ENCODE measurements at regions not wholly inside any gene's neighbourhood (a gene's known extent, or its start where the extent isn't known, plus 50 kb on each side); places are given as distances from the start of the nearest gene placed in this dataset.

GRCh38 chr1:29826646-29827045 is 590.3 kb downstream of the PTPRU start:
- H3K27me3 Mint-ChIP-seq, result peaks cover 14% of the 10 kb centered on the region
- DNase-seq (ENCODE audit: low spot score in 2 of 2) (no peak), ATAC-seq (replicated peaks; ENCODE audit: extremely low read depth, poor library complexity, severe bottlenecking) (no peak)
- H3K36me3 Mint-ChIP-seq (ENCODE audit: insufficient read depth), result no peaks in the 10 kb centered on the region
- no peaks in the 10 kb centered on the region for H3K4me1 Mint-ChIP-seq
- no peak overlapping the region for H3K27ac Mint-ChIP-seq (ENCODE audit: low read depth)
- no peaks in the 10 kb centered on the region for H3K9me3 Mint-ChIP-seq
- no peak overlapping the region for H3K4me3 Mint-ChIP-seq

- no peaks in the 10 kb centered on the region for H3K4me1 Mint-ChIP-seq
- DNase-seq (ENCODE audit: low spot score in 2 of 2) (no peak), ATAC-seq (replicated peaks; ENCODE audit: extremely low read depth, poor library complexity, severe bottlenecking) (no peak)
- H3K9me3 Mint-ChIP-seq, result no peaks in the 10 kb centered on the region
- peaks cover 19% of the 10 kb centered on the region for H3K27me3 Mint-ChIP-seq
- H3K36me3 Mint-ChIP-seq (ENCODE audit: insufficient read depth), result no peaks in the 10 kb centered on the region
- no peak overlapping the region for H3K27ac Mint-ChIP-seq (ENCODE audit: low read depth)
- no peak overlapping the region for H3K4me3 Mint-ChIP-seq
Measured at GRCh38 chr1:29825941-29826415, 589.7 kb downstream of the PTPRU start.

DNA sequence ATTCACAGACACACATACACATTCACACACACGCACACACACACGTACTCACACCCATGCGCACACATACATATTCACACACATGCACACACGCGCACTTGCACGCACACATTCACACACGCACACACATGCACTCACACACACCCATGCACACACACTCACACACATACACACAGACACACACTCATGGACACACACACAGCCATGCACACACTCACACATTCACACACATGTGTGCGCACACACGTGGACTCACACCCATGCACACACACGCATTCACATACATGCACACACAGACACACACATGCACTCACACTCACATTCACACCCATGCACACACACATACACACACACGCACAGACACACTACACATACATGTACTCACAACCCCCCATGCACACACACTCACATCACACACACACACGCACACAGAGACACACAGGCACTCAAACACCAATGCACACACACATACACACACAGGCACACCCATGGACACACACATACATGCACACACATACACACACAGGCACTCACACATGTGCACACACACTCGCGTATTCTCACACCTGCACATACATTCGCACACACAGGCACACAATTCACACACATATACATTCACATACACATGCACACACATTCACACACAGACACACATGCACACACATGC is 589.1 kb downstream of the PTPRU start:
- Mint-ChIP-seq H3K4me3 (no peak overlapping the region), H3K36me3 (ENCODE audit: insufficient read depth) (no peaks in the 10 kb centered on the region), H3K27me3 (peaks cover 19% of the 10 kb centered on the region), H3K9me3 (no peaks in the 10 kb centered on the region), H3K4me1 (no peaks in the 10 kb centered on the region), H3K27ac (ENCODE audit: low read depth) (no peak overlapping the region)
- ATAC-seq (replicated peaks; ENCODE audit: extremely low read depth, poor library complexity, severe bottlenecking) (no peak), DNase-seq (ENCODE audit: low spot score in 2 of 2) (no peak)

GRCh38 chr1:29824511-29825273 is 588.4 kb downstream of the PTPRU start:
- Mint-ChIP-seq H3K4me3 (no peak overlapping the region), H3K27ac (ENCODE audit: low read depth) (no peak overlapping the region), H3K9me3 (no peaks in the 10 kb centered on the region), H3K36me3 (ENCODE audit: insufficient read depth) (no peaks in the 10 kb centered on the region), H3K4me1 (no peaks in the 10 kb centered on the region), H3K27me3 (peaks cover 21% of the 10 kb centered on the region)
- ATAC-seq (replicated peaks; ENCODE audit: extremely low read depth, poor library complexity, severe bottlenecking), result no peak
- DNase-seq (ENCODE audit: low spot score in 2 of 2), result no peak

DNA sequence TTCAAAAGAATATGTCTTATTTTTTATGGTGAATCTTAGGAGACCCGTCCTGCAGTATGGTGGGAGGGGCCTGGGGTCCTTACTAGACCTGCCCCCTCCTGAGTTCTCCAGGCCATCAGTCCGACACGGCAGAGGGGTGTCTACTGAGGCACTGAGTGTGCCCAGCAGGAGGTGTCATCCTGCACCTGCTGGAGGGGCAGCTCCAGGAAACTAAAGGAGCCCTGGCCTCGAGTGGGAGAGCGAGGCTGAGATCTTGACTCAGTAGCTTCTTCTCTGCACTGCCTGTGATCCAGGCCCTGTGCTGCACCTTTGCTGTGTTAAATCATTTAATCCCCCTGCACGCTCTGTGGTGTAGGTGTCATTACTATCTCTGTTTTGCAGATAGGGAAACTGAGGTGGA is 587.7 kb downstream of the PTPRU start:
- no peak for ATAC-seq (replicated peaks; ENCODE audit: extremely low read depth, poor library complexity, severe bottlenecking)
- peaks cover 28% of the 10 kb centered on the region for H3K27me3 Mint-ChIP-seq
- H3K36me3 Mint-ChIP-seq (ENCODE audit: insufficient read depth), result no peaks in the 10 kb centered on the region
- H3K4me1 Mint-ChIP-seq, result no peaks in the 10 kb centered on the region
- no peaks in the 10 kb centered on the region for H3K9me3 Mint-ChIP-seq
- DNase-seq (ENCODE audit: low spot score in 2 of 2), result no peak
- H3K4me3 Mint-ChIP-seq, result no peak overlapping the region
- no peak overlapping the region for H3K27ac Mint-ChIP-seq (ENCODE audit: low read depth)

GRCh38 chr1:29823561-29823960 is 587.2 kb downstream of the PTPRU start:
- H3K4me3 Mint-ChIP-seq, result no peak overlapping the region
- H3K4me1 Mint-ChIP-seq, result no peaks in the 10 kb centered on the region
- H3K27ac Mint-ChIP-seq (ENCODE audit: low read depth), result no peak overlapping the region
- no peak for ATAC-seq (replicated peaks; ENCODE audit: extremely low read depth, poor library complexity, severe bottlenecking)
- no peaks in the 10 kb centered on the region for H3K9me3 Mint-ChIP-seq
- H3K36me3 Mint-ChIP-seq (ENCODE audit: insufficient read depth), result no peaks in the 10 kb centered on the region
- no peak for DNase-seq (ENCODE audit: low spot score in 2 of 2)
- peaks cover 31% of the 10 kb centered on the region for H3K27me3 Mint-ChIP-seq

DNA sequence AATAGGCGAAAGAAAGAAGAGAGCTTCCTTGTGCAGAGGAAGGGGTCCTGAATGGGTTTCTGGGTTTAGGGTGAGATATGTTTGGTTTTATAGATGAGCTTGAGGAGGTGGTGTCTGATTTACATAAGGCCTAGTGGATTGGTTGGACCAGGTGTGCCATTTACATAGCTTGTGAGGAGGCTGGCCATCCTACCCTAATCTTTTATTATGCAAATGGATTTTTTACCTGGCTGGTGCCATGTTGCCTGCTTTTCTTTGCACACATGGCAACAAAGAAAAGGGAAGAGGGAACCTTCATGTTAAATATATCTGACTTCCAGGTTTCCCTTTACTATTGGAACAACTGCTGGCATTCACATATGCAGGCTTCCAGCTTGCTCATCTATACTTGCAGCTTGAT is 585.3 kb downstream of the PTPRU start:
- DNase-seq (ENCODE audit: low spot score in 2 of 2) (no peak), ATAC-seq (replicated peaks; ENCODE audit: extremely low read depth, poor library complexity, severe bottlenecking) (no peak)
- H3K27me3 Mint-ChIP-seq, result peaks cover 41% of the 10 kb centered on the region
- no peak overlapping the region for H3K27ac Mint-ChIP-seq (ENCODE audit: low read depth)
- no peaks in the 10 kb centered on the region for H3K36me3 Mint-ChIP-seq (ENCODE audit: insufficient read depth)
- no peaks in the 10 kb centered on the region for H3K9me3 Mint-ChIP-seq
- no peaks in the 10 kb centered on the region for H3K4me1 Mint-ChIP-seq
- no peak overlapping the region for H3K4me3 Mint-ChIP-seq

DNA sequence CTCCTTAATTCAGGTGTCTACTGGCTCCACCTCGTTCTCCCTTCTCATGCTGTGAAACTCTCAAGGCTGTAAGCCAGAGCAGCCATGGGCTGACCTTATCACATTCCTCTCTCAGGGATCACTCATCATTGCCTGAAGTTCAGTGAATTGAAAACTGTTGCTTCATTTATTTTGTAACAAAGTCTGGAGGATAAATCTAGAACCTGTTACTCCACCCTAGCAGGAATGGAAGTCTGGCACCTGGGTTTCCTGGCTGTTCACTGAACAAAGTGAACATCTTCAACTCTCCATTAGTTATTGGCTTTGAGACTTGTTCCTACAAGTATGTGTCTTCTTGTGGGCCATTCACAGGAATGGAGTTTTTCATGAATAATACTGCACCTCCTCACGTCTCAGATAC is 584.1 kb downstream of the PTPRU start:
- Mint-ChIP-seq H3K4me3 (no peak overlapping the region), H3K27me3 (peaks cover 41% of the 10 kb centered on the region), H3K9me3 (no peaks in the 10 kb centered on the region), H3K27ac (ENCODE audit: low read depth) (no peak overlapping the region), H3K36me3 (ENCODE audit: insufficient read depth) (no peaks in the 10 kb centered on the region), H3K4me1 (no peaks in the 10 kb centered on the region)
- ATAC-seq (replicated peaks; ENCODE audit: extremely low read depth, poor library complexity, severe bottlenecking), result no peak
- no peak for DNase-seq (ENCODE audit: low spot score in 2 of 2)

GRCh38 chr1:29812408-29813135 is 576.2 kb downstream of the PTPRU start:
- Mint-ChIP-seq H3K4me1 (no peaks in the 10 kb centered on the region), H3K9me3 (no peaks in the 10 kb centered on the region), H3K27me3 (peaks cover 33% of the 10 kb centered on the region), H3K4me3 (no peak overlapping the region), H3K27ac (ENCODE audit: low read depth) (no peak overlapping the region), H3K36me3 (ENCODE audit: insufficient read depth) (no peaks in the 10 kb centered on the region)
- DNase-seq (ENCODE audit: low spot score in 2 of 2), result no peak
- no peak for ATAC-seq (replicated peaks; ENCODE audit: extremely low read depth, poor library complexity, severe bottlenecking)

- Mint-ChIP-seq H3K4me1 (no peaks in the 10 kb centered on the region), H3K27me3 (peaks cover 29% of the 10 kb centered on the region), H3K27ac (ENCODE audit: low read depth) (no peak overlapping the region), H3K9me3 (no peaks in the 10 kb centered on the region), H3K4me3 (no peak overlapping the region), H3K36me3 (ENCODE audit: insufficient read depth) (no peaks in the 10 kb centered on the region)
- ATAC-seq (replicated peaks; ENCODE audit: extremely low read depth, poor library complexity, severe bottlenecking) (no peak), DNase-seq (ENCODE audit: low spot score in 2 of 2) (no peak)
Measured at GRCh38 chr1:29811727-29812407, 575.5 kb downstream of the PTPRU start.

DNA sequence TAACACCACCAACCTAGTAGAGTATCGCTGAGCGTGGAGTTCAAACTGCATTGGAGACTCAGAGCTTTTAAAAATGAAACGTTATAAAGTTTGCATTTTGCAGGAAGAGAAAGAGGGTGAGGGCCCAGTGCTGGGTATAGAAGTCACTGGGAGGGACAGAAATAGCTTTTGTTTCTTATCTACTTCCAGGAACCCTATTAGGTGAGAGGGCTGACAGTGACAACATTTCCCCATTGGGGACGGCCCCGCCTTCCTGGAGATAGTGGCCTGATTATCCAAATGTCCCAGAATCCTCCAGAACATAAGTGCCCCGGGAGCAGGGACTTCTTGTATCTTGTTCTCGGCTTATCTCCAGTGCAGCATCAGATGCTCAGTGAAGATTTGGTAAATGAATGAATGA is 574.9 kb downstream of the PTPRU start:
- Mint-ChIP-seq H3K9me3 (no peaks in the 10 kb centered on the region), H3K27ac (ENCODE audit: low read depth) (no peak overlapping the region), H3K27me3 (peaks cover 29% of the 10 kb centered on the region), H3K4me3 (no peak overlapping the region), H3K4me1 (no peaks in the 10 kb centered on the region), H3K36me3 (ENCODE audit: insufficient read depth) (no peaks in the 10 kb centered on the region)
- ATAC-seq (replicated peaks; ENCODE audit: extremely low read depth, poor library complexity, severe bottlenecking) (no peak), DNase-seq (ENCODE audit: low spot score in 2 of 2) (no peak)
